IMR-90 (cell line): ENCODE measurements at regions not wholly inside any gene's neighbourhood (a gene's known extent, or its start where the extent isn't known, plus 50 kb on each side); places are given as distances from the start of the nearest gene placed in this dataset.

ENCODE experiments used
- ATAC-seq: fragments of 200-7000 bp; cut with Tn5 transposase; 2 replicates; pipeline ENCODE4 v1.9.1; 2020; ENCODE audit warnings: low read depth, mild to moderate bottlenecking, moderate library complexity
- BruUV-seq: library from RNA; stranded (reverse); fragments of 400-500 nt; replicated peaks from 2 replicates; lab custom pipeline; 2021; lab: Mats Ljungman, UMichigan
- CTCF ChIA-PET: fragments of 300-600 bp; formaldehyde crosslinking; extraction: SDS; loops from one replicate; lab custom pipeline; 2021; ENCODE audit warnings: antibody characterized with exemption; lab: Yijun Ruan, JAX
- POLR2A ChIA-PET: fragments of 300-600 bp; sonication (Branson Sonifier 250); formaldehyde crosslinking; loops from one replicate; lab custom pipeline; 2022; ENCODE audit warnings: antibody characterized with exemption; ENCODE audit not compliant: unreplicated experiment; lab: Charles Lee
- DNase-seq: peaks from one replicate; pipeline ENCODE4 v3.0.0; 2013
- H2AFZ ChIP-seq: replicated peaks from 2 replicates; pipeline ENCODE3; 2013; ENCODE audit warnings: low read length, mild to moderate bottlenecking; ENCODE audit not compliant: poor library complexity
- H2AK5ac ChIP-seq: 2 replicates; pipeline ENCODE4 v1.6.1; 2013; ENCODE audit warnings: low read depth, low read length, inconsistent platforms
- H2AK9ac ChIP-seq: replicated peaks from 2 replicates; pipeline ENCODE3; 2013; ENCODE audit warnings: mild to moderate bottlenecking, low read depth, low read length, moderate library complexity; ENCODE audit not compliant: poor library complexity
- H2BK120ac ChIP-seq: 2 replicates; pipeline ENCODE4 v1.6.1; 2013; ENCODE audit warnings: low read depth, low read length, inconsistent platforms
- H2BK15ac ChIP-seq: 3 replicates; pipeline ENCODE4 v1.6.1; 2013; ENCODE audit warnings: low read depth, low read length, inconsistent platforms
- H2BK20ac ChIP-seq: 2 replicates; pipeline ENCODE4 v1.6.1; 2013; ENCODE audit warnings: low read depth, mild to moderate bottlenecking, inconsistent platforms, low read length, moderate library complexity
- H2BK5ac ChIP-seq: 2 replicates; pipeline ENCODE4 v1.6.1; 2013; ENCODE audit warnings: mild to moderate bottlenecking, low read depth, low read length, inconsistent platforms; ENCODE audit not compliant: poor library complexity, severe bottlenecking
- H3K14ac ChIP-seq: replicated peaks from 2 replicates; pipeline ENCODE4 v1.6.1; 2013; ENCODE audit warnings: low read depth, low read length, inconsistent platforms
- H3K18ac ChIP-seq: 2 replicates; pipeline ENCODE4 v1.6.1; 2013; ENCODE audit warnings: low read depth, low read length, control low read depth
- H3K23ac ChIP-seq: 2 replicates; pipeline ENCODE4 v1.6.1; 2013; ENCODE audit warnings: low read depth, low read length, inconsistent platforms
- H3K27ac ChIP-seq: 2 replicates; pipeline ENCODE4 v1.5.1; 2013; ENCODE audit warnings: mild to moderate bottlenecking, control low read depth, low read length; ENCODE audit not compliant: insufficient read depth
- H3K27me3 ChIP-seq: 2 replicates; pipeline ENCODE4 v1.6.1; 2013; ENCODE audit warnings: low read length; ENCODE audit not compliant: control insufficient read depth, insufficient read depth
- H3K36me3 ChIP-seq: 2 replicates; pipeline ENCODE4 v1.6.1; 2013; ENCODE audit warnings: low read length, mixed read lengths; ENCODE audit not compliant: control insufficient read depth, insufficient read depth
- H3K4ac ChIP-seq: 2 replicates; pipeline ENCODE4 v1.6.1; 2013; ENCODE audit warnings: low read depth, low read length, inconsistent platforms
- H3K4me1 ChIP-seq: 2 replicates; pipeline ENCODE4 v1.6.1; 2013; ENCODE audit warnings: low read length, mixed read lengths; ENCODE audit not compliant: control insufficient read depth, insufficient read depth
- H3K4me2 ChIP-seq: 2 replicates; pipeline ENCODE4 v1.6.1; 2013; ENCODE audit warnings: low read depth, mild to moderate bottlenecking, control low read depth, low read length, moderate library complexity
- H3K4me3 ChIP-seq: 2 replicates; pipeline ENCODE4 v1.5.1; 2013; ENCODE audit warnings: low read depth, mild to moderate bottlenecking, control low read depth, low read length, moderate library complexity; ENCODE audit not compliant: insufficient read depth
- H3K56ac ChIP-seq: 2 replicates; pipeline ENCODE4 v1.6.1; 2013; ENCODE audit warnings: low read length, inconsistent platforms; ENCODE audit not compliant: insufficient read depth; ENCODE audit errors: extremely low read depth
- H3K79me1 ChIP-seq, 2 experiments: 2 replicates each; pipeline ENCODE4 v1.6.1; 2013; ENCODE audit warnings: low read length in 2 of 2, inconsistent platforms in 1 of 2, low read depth in 1 of 2
- H3K9ac ChIP-seq: 2 replicates; pipeline ENCODE4 v1.6.1; 2013; ENCODE audit warnings: low read depth, low read length, control low read depth
- H3K9me1 ChIP-seq: 2 replicates; pipeline ENCODE4 v1.6.1; 2013; ENCODE audit warnings: low read length, inconsistent platforms; ENCODE audit not compliant: insufficient read depth
- H3K9me3 ChIP-seq: 2 replicates; pipeline ENCODE4 v1.6.1; 2013; ENCODE audit warnings: low read length; ENCODE audit not compliant: control insufficient read depth, insufficient read depth
- H4K20me1 ChIP-seq: 2 replicates; pipeline ENCODE4 v1.6.1; 2013; ENCODE audit warnings: low read length, inconsistent platforms; ENCODE audit not compliant: insufficient read depth
- H4K5ac ChIP-seq: 2 replicates; pipeline ENCODE4 v1.6.1; 2013; ENCODE audit warnings: mild to moderate bottlenecking, low read depth, low read length, control low read depth
- H4K8ac ChIP-seq, 2 experiments: 2 replicates each; pipeline ENCODE4 v1.6.1; 2013; ENCODE audit warnings: low read depth in 2 of 2, low read length in 2 of 2, control low read depth in 1 of 2, inconsistent platforms in 1 of 2
- H4K91ac ChIP-seq: 2 replicates; pipeline ENCODE4 v1.6.1; 2013; ENCODE audit warnings: low read depth, low read length, inconsistent platforms; ENCODE audit not compliant: insufficient read depth
- BHLHE40 ChIP-seq: fragments of 150-350 bp; IDR thresholded peaks from 2 replicates; pipeline ENCODE4 v1.6.1; 2016; ENCODE audit warnings: mild to moderate bottlenecking, low read depth, low read length
- CEBPB ChIP-seq: IDR thresholded peaks from 2 replicates; pipeline ENCODE4 v1.6.1; 2012; ENCODE audit warnings: low read depth, low read length, improper control_type of control experiment
- CHD1 ChIP-seq: IDR thresholded peaks from 2 replicates; pipeline ENCODE4 v1.6.1; 2012; ENCODE audit warnings: low read depth, low read length, improper control_type of control experiment
- CTCF ChIP-seq: conservative IDR thresholded peaks from 2 replicates; pipeline ENCODE4 v1.5.1; 2012; ENCODE audit warnings: mild to moderate bottlenecking, low read depth, low read length, improper control_type of control experiment
- FOS ChIP-seq: fragments of 150-350 bp; IDR thresholded peaks from 2 replicates; pipeline ENCODE4 v1.6.1; 2016; ENCODE audit warnings: low read depth, low read length
- MAFK ChIP-seq: IDR thresholded peaks from 2 replicates; pipeline ENCODE4 v1.6.1; 2012; ENCODE audit warnings: low read depth, low read length, improper control_type of control experiment
- MAZ ChIP-seq: IDR thresholded peaks from 2 replicates; pipeline ENCODE4 v1.6.1; 2012; ENCODE audit warnings: low read depth, mild to moderate bottlenecking, low read length, improper control_type of control experiment, moderate library complexity, borderline replicate concordance
- MXI1 ChIP-seq: IDR thresholded peaks from 2 replicates; pipeline ENCODE4 v1.6.1; 2012; ENCODE audit warnings: low read depth, mild to moderate bottlenecking, low read length, moderate library complexity, borderline replicate concordance
- NFE2L2 ChIP-seq: fragments of 150-350 bp; IDR thresholded peaks from 2 replicates; pipeline ENCODE4 v1.6.1; 2016; ENCODE audit warnings: low read depth, mild to moderate bottlenecking, low read length
- POLR2A ChIP-seq: IDR thresholded peaks from 2 replicates; pipeline ENCODE4 v1.6.1; 2012; ENCODE audit warnings: mild to moderate bottlenecking, low read depth, low read length
- RAD21 ChIP-seq: IDR thresholded peaks from 2 replicates; pipeline ENCODE4 v1.6.1; 2012; ENCODE audit warnings: low read length, improper control_type of control experiment
- RCOR1 ChIP-seq: IDR thresholded peaks from 2 replicates; pipeline ENCODE4 v1.6.1; 2012; ENCODE audit warnings: mild to moderate bottlenecking, low read length, improper control_type of control experiment; ENCODE audit not compliant: insufficient replicate concordance
- RFX5 ChIP-seq: IDR thresholded peaks from 2 replicates; pipeline ENCODE4 v1.8.0; 2012; ENCODE audit warnings: low read depth, mild to moderate bottlenecking, low read length, moderate library complexity
- SMC3 ChIP-seq: fragments of 150-350 bp; IDR thresholded peaks from 2 replicates; pipeline ENCODE4 v1.6.1; 2016; ENCODE audit warnings: low read depth, mild to moderate bottlenecking, antibody characterized with exemption, low read length, moderate library complexity
- USF2 ChIP-seq: fragments of 150-350 bp; IDR thresholded peaks from 2 replicates; pipeline ENCODE4 v1.6.1; 2017; ENCODE audit warnings: mild to moderate bottlenecking, antibody characterized with exemption, low read length, low read depth
- WGBS, 2 experiments: methylation state at CpG; one replicate each; pipeline versions ENCODE4 v1.1.5 to v1.1.7; 2013; ENCODE audit warnings: missing lambda C conversion rate in 2 of 2; ENCODE audit not compliant: insufficient read length in 1 of 2; ENCODE audit errors: extremely low coverage in 2 of 2; 5-methylcytosine and 5-hydroxymethylcytosine counted together
- dilution Hi-C: fragments of 300-500 bp; cut with HindIII; formaldehyde crosslinking; loops from one replicate; pipeline ENCODE4 v1.14.3; 2018; ENCODE audit warnings: low sequenced_read_pairs; ENCODE audit not compliant: unreplicated experiment
- in situ Hi-C: fragments of 300-500 bp; cut with MboI; formaldehyde crosslinking; loops from 3 replicates; pipeline ENCODE4 v1.14.3; 2019; ENCODE audit warnings: low sequenced_read_pairs, inconsistent platforms, mixed read lengths
- intact Hi-C: fragments of 100-400 bp; cut with micrococcal nuclease; formaldehyde crosslinking; loops from 2 replicates; pipeline ENCODE4 v1.10.0; 2022
- TF ChIP-seq, protein P1 (sequence below): fragments of 150-350 bp; IDR thresholded peaks from 2 replicates; pipeline ENCODE4 v1.6.1; 2016; ENCODE audit warnings: low read depth, mild to moderate bottlenecking, low read length, moderate library complexity, borderline replicate concordance

DNA sequence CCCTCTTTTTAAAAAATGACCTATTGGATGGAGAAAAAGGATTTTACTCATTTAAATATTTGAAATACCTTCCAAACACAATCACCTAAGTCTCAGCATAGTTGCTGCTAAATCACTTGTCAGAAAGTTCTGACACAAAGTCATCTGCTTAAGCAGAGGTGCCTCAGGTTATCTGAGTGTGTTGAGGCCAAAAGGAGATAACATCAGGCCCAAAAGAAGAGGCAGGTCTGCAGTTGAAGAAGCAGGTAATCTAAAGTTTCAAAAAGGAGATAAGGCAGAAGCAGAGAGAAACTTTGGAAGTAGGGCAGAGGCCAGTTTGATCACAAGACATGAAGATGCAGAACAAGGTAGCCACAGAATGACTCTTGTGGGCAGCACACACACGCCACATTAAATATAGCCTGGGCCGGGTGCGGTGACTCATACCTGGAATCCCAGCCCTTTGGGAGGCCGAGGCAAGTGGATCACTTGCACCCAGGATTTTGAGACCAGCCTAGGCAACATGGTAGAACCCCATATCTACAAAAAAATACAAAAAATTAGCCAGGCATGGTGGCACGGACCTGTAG is 175.7 kb upstream of the API5 start:
- 80% methylated on average over 1 of the region's 5 CpGs; no CpG with 5 or more reads in 1 of the 2 experiments for WGBS, 2 experiments

More for the DNA sequence above, 175.7 kb upstream of the API5 start:
- TF ChIP-seq FOS = no peak
- TF ChIP-seq MAZ = no peak
- TF ChIP-seq CTCF = no peak
- no peak for TF ChIP-seq SMC3
- TF ChIP-seq MAFK = no peak
- no peak for TF ChIP-seq RAD21
- no peak for TF ChIP-seq CEBPB
- TF ChIP-seq MXI1 = no peak
- no peak for TF ChIP-seq CHD1
- no peak for TF ChIP-seq USF2
- TF ChIP-seq, protein P1, sequence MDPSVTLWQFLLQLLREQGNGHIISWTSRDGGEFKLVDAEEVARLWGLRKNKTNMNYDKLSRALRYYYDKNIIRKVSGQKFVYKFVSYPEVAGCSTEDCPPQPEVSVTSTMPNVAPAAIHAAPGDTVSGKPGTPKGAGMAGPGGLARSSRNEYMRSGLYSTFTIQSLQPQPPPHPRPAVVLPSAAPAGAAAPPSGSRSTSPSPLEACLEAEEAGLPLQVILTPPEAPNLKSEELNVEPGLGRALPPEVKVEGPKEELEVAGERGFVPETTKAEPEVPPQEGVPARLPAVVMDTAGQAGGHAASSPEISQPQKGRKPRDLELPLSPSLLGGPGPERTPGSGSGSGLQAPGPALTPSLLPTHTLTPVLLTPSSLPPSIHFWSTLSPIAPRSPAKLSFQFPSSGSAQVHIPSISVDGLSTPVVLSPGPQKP = no peak
- TF ChIP-seq NFE2L2 = no peak
- no peak for TF ChIP-seq RFX5
- no peak for TF ChIP-seq BHLHE40
- no peak for TF ChIP-seq POLR2A
- no peak for TF ChIP-seq RCOR1
- H2AK5ac ChIP-seq = no peak overlapping the region
- no peak overlapping the region for H4K91ac ChIP-seq
- no peaks in the 10 kb centered on the region for H3K27me3 ChIP-seq
- DNase-seq = no peak
- H3K9me3 ChIP-seq = peaks cover 8% of the 10 kb centered on the region; the same call in 1 of the 2 replicates
- intact Hi-C loops (no loop called here), in situ Hi-C loops (no loop called here), dilution Hi-C loops (no loop called here)
- CTCF ChIA-PET = no interaction called here
- no peak overlapping the region for H2BK120ac ChIP-seq
- H2BK15ac ChIP-seq = no peak overlapping the region
- no peak overlapping the region for H3K18ac ChIP-seq
- H2AFZ ChIP-seq = no peak overlapping the region
- no peak overlapping the region for H3K9ac ChIP-seq
- H3K36me3 ChIP-seq = no peaks in the 10 kb centered on the region
- H2BK5ac ChIP-seq = no peak overlapping the region
- H3K14ac ChIP-seq = no peak overlapping the region
- no peaks in the 10 kb centered on the region for H3K9me1 ChIP-seq
- no peak overlapping the region for H4K5ac ChIP-seq
- H2BK20ac ChIP-seq = no peak overlapping the region
- no peak overlapping the region for H3K4me3 ChIP-seq
- H3K4ac ChIP-seq = no peak overlapping the region
- H3K4me1 ChIP-seq = no peaks in the 10 kb centered on the region
- ATAC-seq = no peak
- POLR2A ChIA-PET = no interaction called here
- no peak overlapping the region for H3K27ac ChIP-seq
- no peak overlapping the region for H4K8ac ChIP-seq
- no TSS peak for BruUV-seq
- no peak overlapping the region for H3K23ac ChIP-seq
- H4K20me1 ChIP-seq = no peaks in the 10 kb centered on the region
- H2AK9ac ChIP-seq = no peak overlapping the region
- no peaks in the 10 kb centered on the region for H3K79me1 ChIP-seq
- H3K56ac ChIP-seq = no peak overlapping the region
- H3K4me2 ChIP-seq = no peak overlapping the region
